Liver (tissue), 8 donors: ENCODE measurements at regions not wholly inside any gene's neighbourhood (a gene's known extent, or its start where the extent isn't known, plus 50 kb on each side); places are given as distances from the start of the nearest gene placed in this dataset.

Experiments
- DNase-seq: peaks from one replicate; pipeline ENCODE4 v3.0.0-alpha.2; 2017; ENCODE audit warnings: low spot score
- H3K27ac ChIP-seq, 2 donors: one replicate each; pipeline ENCODE4 v1.7.0; 2013; ENCODE audit warnings: inconsistent platforms in 2 of 2, low read length in 2 of 2, control low read depth in 1 of 2, low read depth in 1 of 2, mild to moderate bottlenecking in 1 of 2
- H3K27me3 ChIP-seq, 4 donors: one replicate each; pipeline versions ENCODE4 v1.6.1 to v1.7.0; 2013; ENCODE audit warnings: low read length in 3 of 4, inconsistent platforms in 1 of 4, mild to moderate bottlenecking in 1 of 4, moderate library complexity in 1 of 4; ENCODE audit not compliant: control insufficient read depth in 4 of 4, insufficient read depth in 4 of 4
- H3K36me3 ChIP-seq, 4 donors: one replicate each; pipeline versions ENCODE4 v1.6.1 to v1.7.0; 2013; ENCODE audit warnings: low read length in 3 of 4, mild to moderate bottlenecking in 3 of 4, low read depth in 1 of 4, moderate library complexity in 1 of 4; ENCODE audit not compliant: control insufficient read depth in 4 of 4, insufficient read depth in 3 of 4
- H3K4me1 ChIP-seq, 4 donors: one replicate each; pipeline versions ENCODE4 v1.6.1 to v1.7.0; 2013; ENCODE audit warnings: low read length in 3 of 4, mild to moderate bottlenecking in 3 of 4, moderate library complexity in 1 of 4; ENCODE audit not compliant: control insufficient read depth in 4 of 4, insufficient read depth in 4 of 4
- H3K4me3 ChIP-seq, 3 donors: one replicate each; pipeline versions ENCODE4 v1.6.1 to v1.7.0; 2013; ENCODE audit warnings: low read length in 3 of 3, control low read depth in 1 of 3, low read depth in 1 of 3, mild to moderate bottlenecking in 1 of 3
- H3K9ac ChIP-seq, 2 donors: one replicate each; pipeline ENCODE4 v1.7.0; 2013; ENCODE audit warnings: low read length in 2 of 2, mild to moderate bottlenecking in 2 of 2, moderate library complexity in 2 of 2, control low read depth in 1 of 2, low read depth in 1 of 2
- H3K9me3 ChIP-seq, 4 donors: one replicate each; pipeline versions ENCODE4 v1.6.1 to v1.7.0; 2013; ENCODE audit warnings: low read length in 3 of 4; ENCODE audit not compliant: control insufficient read depth in 4 of 4
- EGR1 ChIP-seq, 2 donors: IDR thresholded peaks; 2 replicates each; pipeline ENCODE4 v1.6.1; 2016 to 2018; ENCODE audit warnings: antibody characterized with exemption in 2 of 2, low read depth in 2 of 2
- FOXA1 ChIP-seq: IDR thresholded peaks from 2 replicates; pipeline ENCODE4 v1.6.1; 2016; ENCODE audit warnings: antibody characterized with exemption
- FOXA2 ChIP-seq: IDR thresholded peaks from 2 replicates; pipeline ENCODE4 v1.6.1; 2016; ENCODE audit warnings: antibody characterized with exemption
- GABPA ChIP-seq, 2 donors: IDR thresholded peaks in 1 of 2; conservative IDR thresholded peaks in 1 of 2; 2 replicates each; pipeline ENCODE4 v1.6.1; 2016; ENCODE audit warnings: antibody characterized with exemption in 2 of 2, mild to moderate bottlenecking in 1 of 2, moderate library complexity in 1 of 2
- HNF4A ChIP-seq, 2 donors: conservative IDR thresholded peaks; 2 replicates each; pipeline ENCODE4 v1.6.1; 2016; ENCODE audit warnings: antibody characterized with exemption in 2 of 2, mild to moderate bottlenecking in 2 of 2
- HNF4G ChIP-seq: IDR thresholded peaks from 2 replicates; pipeline ENCODE4 v1.6.1; 2016; ENCODE audit warnings: antibody characterized with exemption
- JUND ChIP-seq, 2 donors: IDR thresholded peaks; 2 replicates each; pipeline ENCODE4 v1.6.1; 2016; ENCODE audit warnings: antibody characterized with exemption in 2 of 2
- NR2F2 ChIP-seq: IDR thresholded peaks from 2 replicates; pipeline ENCODE4 v1.6.1; 2016; ENCODE audit warnings: antibody characterized with exemption
- RAD21 ChIP-seq, 2 donors: IDR thresholded peaks; 2 replicates each; pipeline ENCODE4 v1.6.1; 2016; ENCODE audit warnings: antibody characterized with exemption in 2 of 2, mild to moderate bottlenecking in 2 of 2
- RXRA ChIP-seq, 2 donors: IDR thresholded peaks; 2 replicates each; pipeline ENCODE4 v1.6.1; 2017 to 2018; ENCODE audit warnings: antibody characterized with exemption in 2 of 2, mild to moderate bottlenecking in 1 of 2
- SP1 ChIP-seq: IDR thresholded peaks from 2 replicates; pipeline ENCODE4 v1.6.1; 2018; ENCODE audit warnings: antibody characterized with exemption, mild to moderate bottlenecking
- TAF1 ChIP-seq: conservative IDR thresholded peaks from 2 replicates; pipeline ENCODE4 v1.6.1; 2016; ENCODE audit warnings: antibody characterized with exemption, mild to moderate bottlenecking
- YY1 ChIP-seq: IDR thresholded peaks from 2 replicates; pipeline ENCODE4 v1.6.1; 2016; ENCODE audit warnings: antibody characterized with exemption, mild to moderate bottlenecking
- WGBS: extraction: QIAGEN DNeasy Blood & Tissue Kit; methylation state at CpG from one replicate; pipeline ENCODE4 v1.1.7; 2013; 5-methylcytosine and 5-hydroxymethylcytosine counted together
- TF ChIP-seq, protein P1 (sequence below): IDR thresholded peaks from 2 replicates; pipeline ENCODE4 v1.6.1; 2016; ENCODE audit warnings: antibody characterized with exemption, mild to moderate bottlenecking
- TF ChIP-seq, protein P2 (sequence below): fragments of 150-350 bp; IDR thresholded peaks from 2 replicates; pipeline ENCODE4 v1.5.1; 2017; ENCODE audit warnings: improper control_type of control experiment, low read depth, low read length; ENCODE audit not compliant: missing input control
- TF ChIP-seq, protein P3 (sequence below): IDR thresholded peaks from 2 replicates; pipeline ENCODE4 v1.6.1; 2016; ENCODE audit warnings: antibody characterized with exemption
- TF ChIP-seq, protein P4 (sequence below): IDR thresholded peaks from 2 replicates; pipeline ENCODE4 v1.6.1; 2016; ENCODE audit warnings: antibody characterized with exemption
- TF ChIP-seq, protein P5 (sequence below): IDR thresholded peaks from 2 replicates; pipeline ENCODE4 v1.6.1; 2016; ENCODE audit warnings: antibody characterized with exemption
- donor health status: healthy.
- donor health status: healthy.
- donor health status: healthy.
- donor health status: healthy.
- donor health status: healthy.

DNA sequence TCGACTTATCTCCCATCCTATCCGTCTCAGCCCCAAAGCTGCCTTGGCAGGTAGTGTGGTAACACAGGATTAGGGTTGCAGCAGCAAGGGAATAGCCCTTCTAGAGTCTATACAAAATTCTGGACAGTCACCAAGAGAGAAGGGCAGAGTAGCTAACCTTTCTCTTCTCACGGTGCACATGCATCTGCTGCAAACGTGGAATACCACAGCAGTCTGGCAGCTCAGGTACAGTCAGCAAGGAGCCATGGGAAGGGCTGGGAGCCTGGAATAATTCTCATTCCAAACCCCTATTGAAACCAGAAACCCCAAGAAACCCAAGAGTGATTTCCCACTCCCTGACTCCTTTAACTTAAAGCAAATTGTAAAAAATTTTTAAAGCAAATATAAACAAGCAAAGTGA lies 92.3 kb upstream of the THRB start (continued):
- TF ChIP-seq TAF1: no peak
- no peak for TF ChIP-seq FOXA1

DNA sequence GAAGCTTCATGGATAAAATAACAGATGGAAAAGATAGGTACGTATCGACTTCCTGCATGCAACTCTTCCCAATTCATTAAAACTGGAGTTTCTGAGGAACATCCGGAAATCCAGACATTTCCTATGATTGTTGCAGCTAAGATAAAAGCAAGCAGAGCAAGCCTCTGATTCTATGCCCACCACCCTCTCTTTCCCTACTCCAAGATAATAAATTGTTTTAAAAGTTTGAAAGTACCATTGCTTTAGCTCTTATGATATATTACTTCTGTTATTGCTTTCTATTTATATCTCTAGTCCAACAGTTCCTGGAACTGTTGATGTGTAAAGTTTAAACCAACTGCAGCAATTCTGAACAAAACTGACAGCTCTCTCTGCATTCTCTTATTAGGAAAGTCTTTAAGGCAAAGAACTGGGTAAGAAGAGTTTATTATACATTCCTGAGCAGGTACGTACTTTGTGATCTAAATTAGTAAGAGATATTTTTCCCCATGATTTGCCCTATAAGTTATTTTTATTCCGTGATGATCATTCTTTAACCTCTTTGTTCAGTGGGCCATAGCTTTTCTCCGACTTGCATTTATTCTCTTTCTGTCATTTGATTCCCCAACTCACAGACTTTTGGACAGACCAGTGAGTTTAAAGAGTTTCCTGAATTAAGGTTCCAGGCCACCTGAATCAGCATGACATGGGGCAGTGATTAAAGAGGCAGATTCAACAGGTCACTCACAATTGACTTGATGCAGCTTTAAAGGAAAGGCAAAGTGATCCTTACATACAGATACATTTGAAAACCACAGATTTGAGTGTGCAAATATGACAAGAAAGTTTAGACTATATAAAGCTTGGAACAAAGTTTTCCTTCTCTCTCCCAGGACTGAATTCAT lies 94.2 kb upstream of the THRB start:
- Histone ChIP-seq H3K9me3 (no peaks in the 10 kb centered on the region), H3K27ac (no peak overlapping the region), H3K4me1 (no peaks in the 10 kb centered on the region), H3K9ac (no peak overlapping the region), H3K27me3 (no peaks in the 10 kb centered on the region), H3K36me3 (no peaks in the 10 kb centered on the region), H3K4me3 (no peak overlapping the region)
- no peak for TF ChIP-seq TAF1
- peak; percentile 14 for TF ChIP-seq NR2F2
- no peak for DNase-seq
- 71% methylated on average over 6 of the region's 6 CpGs for WGBS

DNA sequence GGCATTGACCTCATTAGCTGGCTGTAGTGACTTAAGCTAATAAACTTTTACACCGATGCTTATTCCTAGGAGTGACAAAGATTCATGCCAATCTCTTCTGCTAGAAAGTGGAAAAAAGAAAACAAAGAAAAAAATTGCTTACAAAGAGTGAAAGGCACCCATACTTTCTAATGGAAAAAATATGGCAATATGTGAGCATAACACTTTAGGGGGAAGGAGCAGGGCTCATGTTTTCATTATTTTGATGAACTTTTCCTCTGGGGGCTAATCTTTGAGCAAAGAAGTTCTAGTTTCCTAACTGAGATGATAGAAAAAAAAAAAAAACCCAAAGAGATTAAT lies 94.8 kb upstream of the THRB start:
- Histone ChIP-seq H3K27me3 (no peaks in the 10 kb centered on the region), H3K4me3 (no peak overlapping the region), H3K9ac (no peak overlapping the region), H3K36me3 (no peaks in the 10 kb centered on the region), H3K9me3 (no peaks in the 10 kb centered on the region), H3K27ac (no peak overlapping the region), H3K4me1 (no peaks in the 10 kb centered on the region)
- no peak for DNase-seq
- 53% methylated on average over 1 of the region's 1 CpG for WGBS
- no peak for TF ChIP-seq FOXA1
- TF ChIP-seq, protein P1, sequence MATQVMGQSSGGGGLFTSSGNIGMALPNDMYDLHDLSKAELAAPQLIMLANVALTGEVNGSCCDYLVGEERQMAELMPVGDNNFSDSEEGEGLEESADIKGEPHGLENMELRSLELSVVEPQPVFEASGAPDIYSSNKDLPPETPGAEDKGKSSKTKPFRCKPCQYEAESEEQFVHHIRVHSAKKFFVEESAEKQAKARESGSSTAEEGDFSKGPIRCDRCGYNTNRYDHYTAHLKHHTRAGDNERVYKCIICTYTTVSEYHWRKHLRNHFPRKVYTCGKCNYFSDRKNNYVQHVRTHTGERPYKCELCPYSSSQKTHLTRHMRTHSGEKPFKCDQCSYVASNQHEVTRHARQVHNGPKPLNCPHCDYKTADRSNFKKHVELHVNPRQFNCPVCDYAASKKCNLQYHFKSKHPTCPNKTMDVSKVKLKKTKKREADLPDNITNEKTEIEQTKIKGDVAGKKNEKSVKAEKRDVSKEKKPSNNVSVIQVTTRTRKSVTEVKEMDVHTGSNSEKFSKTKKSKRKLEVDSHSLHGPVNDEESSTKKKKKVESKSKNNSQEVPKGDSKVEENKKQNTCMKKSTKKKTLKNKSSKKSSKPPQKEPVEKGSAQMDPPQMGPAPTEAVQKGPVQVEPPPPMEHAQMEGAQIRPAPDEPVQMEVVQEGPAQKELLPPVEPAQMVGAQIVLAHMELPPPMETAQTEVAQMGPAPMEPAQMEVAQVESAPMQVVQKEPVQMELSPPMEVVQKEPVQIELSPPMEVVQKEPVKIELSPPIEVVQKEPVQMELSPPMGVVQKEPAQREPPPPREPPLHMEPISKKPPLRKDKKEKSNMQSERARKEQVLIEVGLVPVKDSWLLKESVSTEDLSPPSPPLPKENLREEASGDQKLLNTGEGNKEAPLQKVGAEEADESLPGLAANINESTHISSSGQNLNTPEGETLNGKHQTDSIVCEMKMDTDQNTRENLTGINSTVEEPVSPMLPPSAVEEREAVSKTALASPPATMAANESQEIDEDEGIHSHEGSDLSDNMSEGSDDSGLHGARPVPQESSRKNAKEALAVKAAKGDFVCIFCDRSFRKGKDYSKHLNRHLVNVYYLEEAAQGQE: no peak
- TF ChIP-seq RXRA (IDR thresholded peaks at IDR 0.05): no peak
- TF ChIP-seq HNF4G: no peak
- TF ChIP-seq NR2F2: no peak
- TF ChIP-seq SP1: no peak
- no peak for TF ChIP-seq HNF4A (conservative IDR thresholded peaks at IDR 0.05)
- TF ChIP-seq, protein P2, sequence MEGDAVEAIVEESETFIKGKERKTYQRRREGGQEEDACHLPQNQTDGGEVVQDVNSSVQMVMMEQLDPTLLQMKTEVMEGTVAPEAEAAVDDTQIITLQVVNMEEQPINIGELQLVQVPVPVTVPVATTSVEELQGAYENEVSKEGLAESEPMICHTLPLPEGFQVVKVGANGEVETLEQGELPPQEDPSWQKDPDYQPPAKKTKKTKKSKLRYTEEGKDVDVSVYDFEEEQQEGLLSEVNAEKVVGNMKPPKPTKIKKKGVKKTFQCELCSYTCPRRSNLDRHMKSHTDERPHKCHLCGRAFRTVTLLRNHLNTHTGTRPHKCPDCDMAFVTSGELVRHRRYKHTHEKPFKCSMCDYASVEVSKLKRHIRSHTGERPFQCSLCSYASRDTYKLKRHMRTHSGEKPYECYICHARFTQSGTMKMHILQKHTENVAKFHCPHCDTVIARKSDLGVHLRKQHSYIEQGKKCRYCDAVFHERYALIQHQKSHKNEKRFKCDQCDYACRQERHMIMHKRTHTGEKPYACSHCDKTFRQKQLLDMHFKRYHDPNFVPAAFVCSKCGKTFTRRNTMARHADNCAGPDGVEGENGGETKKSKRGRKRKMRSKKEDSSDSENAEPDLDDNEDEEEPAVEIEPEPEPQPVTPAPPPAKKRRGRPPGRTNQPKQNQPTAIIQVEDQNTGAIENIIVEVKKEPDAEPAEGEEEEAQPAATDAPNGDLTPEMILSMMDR: no peak
- TF ChIP-seq, protein P3, sequence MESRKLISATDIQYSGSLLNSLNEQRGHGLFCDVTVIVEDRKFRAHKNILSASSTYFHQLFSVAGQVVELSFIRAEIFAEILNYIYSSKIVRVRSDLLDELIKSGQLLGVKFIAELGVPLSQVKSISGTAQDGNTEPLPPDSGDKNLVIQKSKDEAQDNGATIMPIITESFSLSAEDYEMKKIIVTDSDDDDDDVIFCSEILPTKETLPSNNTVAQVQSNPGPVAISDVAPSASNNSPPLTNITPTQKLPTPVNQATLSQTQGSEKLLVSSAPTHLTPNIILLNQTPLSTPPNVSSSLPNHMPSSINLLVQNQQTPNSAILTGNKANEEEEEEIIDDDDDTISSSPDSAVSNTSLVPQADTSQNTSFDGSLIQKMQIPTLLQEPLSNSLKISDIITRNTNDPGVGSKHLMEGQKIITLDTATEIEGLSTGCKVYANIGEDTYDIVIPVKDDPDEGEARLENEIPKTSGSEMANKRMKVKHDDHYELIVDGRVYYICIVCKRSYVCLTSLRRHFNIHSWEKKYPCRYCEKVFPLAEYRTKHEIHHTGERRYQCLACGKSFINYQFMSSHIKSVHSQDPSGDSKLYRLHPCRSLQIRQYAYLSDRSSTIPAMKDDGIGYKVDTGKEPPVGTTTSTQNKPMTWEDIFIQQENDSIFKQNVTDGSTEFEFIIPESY: no peak
- TF ChIP-seq, protein P4, sequence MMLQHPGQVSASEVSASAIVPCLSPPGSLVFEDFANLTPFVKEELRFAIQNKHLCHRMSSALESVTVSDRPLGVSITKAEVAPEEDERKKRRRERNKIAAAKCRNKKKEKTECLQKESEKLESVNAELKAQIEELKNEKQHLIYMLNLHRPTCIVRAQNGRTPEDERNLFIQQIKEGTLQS: no peak
- no peak for TF ChIP-seq GABPA (IDR thresholded peaks at IDR 0.05 in 1 of 2, conservative IDR thresholded peaks at IDR 0.05 in 1 of 2)
- TF ChIP-seq TAF1: no peak
- TF ChIP-seq, protein P5, sequence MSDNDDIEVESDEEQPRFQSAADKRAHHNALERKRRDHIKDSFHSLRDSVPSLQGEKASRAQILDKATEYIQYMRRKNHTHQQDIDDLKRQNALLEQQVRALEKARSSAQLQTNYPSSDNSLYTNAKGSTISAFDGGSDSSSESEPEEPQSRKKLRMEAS: no peak
- TF ChIP-seq FOXA2: no peak
- no peak for TF ChIP-seq JUND (IDR thresholded peaks at IDR 0.05)
- no peak for TF ChIP-seq EGR1 (IDR thresholded peaks at IDR 0.05; ENCODE audit: low read depth in 2 of 2)
- no peak for TF ChIP-seq RAD21 (IDR thresholded peaks at IDR 0.05)
- no peak for TF ChIP-seq YY1
